GM23248 (cell line): ENCODE measurements at regions not wholly inside any gene's neighbourhood (a gene's known extent, or its start where the extent isn't known, plus 50 kb on each side); places are given as distances from the start of the nearest gene placed in this dataset.
"Not testable (repeated sequence)": the region's sequence is repeated elsewhere in the genome, so short reads cannot be mapped to it uniquely, and the experiment has no call there.

Experiments used
- DNase-seq: peaks from one replicate; pipeline ENCODE4 v3.0.0-alpha.2; 2015
- H2AFZ ChIP-seq: fragments of 200-600 bp; sonication (generic); 2 replicates; pipeline ENCODE4 v1.6.1; 2016; ENCODE audit warnings: antibody characterized with exemption
- H3F3A ChIP-seq: fragments of 200-600 bp; sonication (generic); 2 replicates; pipeline ENCODE4 v1.6.1; 2016; ENCODE audit warnings: mild to moderate bottlenecking, antibody characterized with exemption, mixed run types; ENCODE audit not compliant: insufficient read depth
- H3K27ac ChIP-seq: fragments of 200-600 bp; sonication (generic); 2 replicates; pipeline ENCODE4 v1.5.1; 2016; ENCODE audit warnings: mild to moderate bottlenecking
- H3K27me3 ChIP-seq: fragments of 200-600 bp; sonication (generic); replicated peaks from 2 replicates; pipeline ENCODE4 v1.6.1; 2016; ENCODE audit warnings: mild to moderate bottlenecking; ENCODE audit not compliant: insufficient read depth
- H3K36me3 ChIP-seq: fragments of 200-600 bp; sonication (generic); 2 replicates; pipeline ENCODE4 v1.6.1; 2016; ENCODE audit warnings: low read depth, mild to moderate bottlenecking
- H3K4me1 ChIP-seq: fragments of 200-600 bp; sonication (generic); 2 replicates; pipeline ENCODE4 v1.6.1; 2016; ENCODE audit warnings: mild to moderate bottlenecking; ENCODE audit not compliant: insufficient read depth
- H3K4me2 ChIP-seq: fragments of 200-600 bp; sonication (generic); one replicate; pipeline ENCODE4 v1.6.1; 2016; ENCODE audit warnings: mild to moderate bottlenecking; ENCODE audit not compliant: unreplicated experiment
- H3K4me3 ChIP-seq: fragments of 200-600 bp; sonication (generic); 2 replicates; pipeline ENCODE4 v1.5.1; 2016; ENCODE audit warnings: mild to moderate bottlenecking
- H3K79me2 ChIP-seq: fragments of 200-600 bp; sonication (generic); 2 replicates; pipeline ENCODE4 v1.6.1; 2016; ENCODE audit warnings: mild to moderate bottlenecking; ENCODE audit not compliant: insufficient read depth
- H3K9ac ChIP-seq: fragments of 200-600 bp; sonication (generic); 2 replicates; pipeline ENCODE4 v1.6.1; 2016; ENCODE audit warnings: mild to moderate bottlenecking
- H3K9me2 ChIP-seq: fragments of 200-600 bp; sonication (generic); 2 replicates; pipeline ENCODE4 v1.6.1; 2016; ENCODE audit warnings: mixed run types, mild to moderate bottlenecking, moderate library complexity; ENCODE audit not compliant: insufficient read depth
- H3K9me3 ChIP-seq: fragments of 200-600 bp; sonication (generic); one replicate; pipeline ENCODE4 v1.6.1; 2017; ENCODE audit warnings: low read depth
- H4K20me1 ChIP-seq: fragments of 200-600 bp; sonication (generic); 2 replicates; pipeline ENCODE4 v1.6.0; 2016; ENCODE audit not compliant: insufficient read depth
- EZH2 ChIP-seq: fragments of 200-600 bp; sonication (generic); IDR thresholded peaks from 2 replicates; pipeline ENCODE4 v1.6.1; 2018; ENCODE audit warnings: antibody characterized with exemption, mild to moderate bottlenecking; ENCODE audit not compliant: insufficient read depth, poor library complexity, severe bottlenecking
- EZH2phosphoT487 ChIP-seq: fragments of 200-600 bp; sonication (generic); IDR thresholded peaks from 2 replicates; pipeline ENCODE4 v1.6.1; 2018; ENCODE audit warnings: antibody characterized with exemption, moderate library complexity, mild to moderate bottlenecking, low read depth; ENCODE audit not compliant: insufficient read depth
- WGBS, 2 experiments: methylation state at CpG; one replicate each; pipeline ENCODE4 v1.1.6; 2015 to 2017; ENCODE audit warnings: low lambda C conversion rate in 2 of 2, low coverage in 1 of 2; ENCODE audit errors: missing lambda C conversion rate in 2 of 2; 5-methylcytosine and 5-hydroxymethylcytosine counted together
- in situ Hi-C: fragments of 300-500 bp; cut with MboI; formaldehyde crosslinking; loops from 2 replicates; pipeline ENCODE4 v1.15.0; 2020

DNA sequence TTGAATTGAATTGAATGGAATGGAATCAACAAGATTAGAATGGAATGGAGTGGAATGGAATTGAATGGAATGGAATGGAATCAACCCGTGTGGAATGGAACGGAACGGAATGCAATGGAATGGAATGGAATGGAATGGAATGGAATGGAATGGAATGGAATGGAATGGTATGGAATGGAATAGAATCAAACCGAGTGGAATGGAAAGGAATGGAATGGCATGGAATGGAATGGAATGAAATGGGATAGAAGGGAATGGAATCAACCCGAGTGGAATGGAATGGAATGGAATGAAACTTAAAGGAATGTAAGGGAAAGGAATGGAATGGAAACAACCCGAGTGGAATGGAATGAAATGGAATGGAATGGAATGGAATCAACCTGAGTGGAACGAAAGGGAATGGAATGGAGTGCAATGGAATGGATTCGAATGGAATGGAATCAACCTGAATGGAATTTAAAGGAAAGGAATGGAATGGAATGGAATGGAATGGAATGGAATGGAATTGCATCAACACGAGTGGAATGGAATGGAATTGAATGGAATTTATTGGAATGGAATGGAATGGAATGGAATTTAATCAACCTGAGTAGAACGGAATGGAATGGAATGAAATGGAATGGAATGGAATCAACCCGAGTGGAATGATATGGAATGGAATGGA, 1146.6 kb downstream of the RPIA start:
- Histone ChIP-seq H2AFZ (no peak overlapping the region), H3K4me1 (no peaks in the 10 kb centered on the region), H3K9ac (no peak overlapping the region), H3K4me3 (no peak overlapping the region), H3K4me2 (no peak overlapping the region), H4K20me1 (no peaks in the 10 kb centered on the region), H3K9me2 (no peaks in the 10 kb centered on the region; the same call in 1 of the 2 replicates), H3K27ac (no peak overlapping the region), H3K27me3 (no peaks in the 10 kb centered on the region), H3F3A (no peaks in the 10 kb centered on the region), H3K79me2 (no peaks in the 10 kb centered on the region), H3K9me3 (no peaks in the 10 kb centered on the region), H3K36me3 (no peaks in the 10 kb centered on the region)
- 18 to 19% methylated on average over 11 of the region's 11 CpGs for WGBS, 2 experiments
- in situ Hi-C loops = no loop called here
- DNase-seq = no peak
- no peak for TF ChIP-seq EZH2
- TF ChIP-seq EZH2phosphoT487 = no peak

DNA sequence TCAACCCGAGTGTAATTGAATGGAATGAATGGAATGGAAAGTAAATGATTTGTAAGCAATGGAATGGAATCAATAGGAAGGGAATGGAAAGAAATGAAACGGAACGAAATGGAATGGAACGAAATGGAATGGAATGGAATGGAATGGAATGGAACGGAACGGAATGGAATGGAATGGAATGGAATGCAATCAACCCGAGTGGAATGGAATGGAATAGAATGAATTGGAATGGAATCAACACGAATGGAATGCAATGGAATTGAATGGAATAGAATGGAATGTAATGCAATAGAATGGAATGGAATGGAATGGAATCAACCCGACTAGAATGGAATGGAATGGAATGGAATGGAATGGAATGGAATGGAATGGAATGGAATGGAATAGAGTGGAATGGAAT, 1148.7 kb downstream of the RPIA start:
- DNase-seq, H3F3A ChIP-seq, H3K36me3 ChIP-seq, H4K20me1 ChIP-seq, H2AFZ ChIP-seq, H3K9me2 ChIP-seq, H3K9ac ChIP-seq, H3K79me2 ChIP-seq, H3K27ac ChIP-seq, H3K27me3 ChIP-seq, H3K4me2 ChIP-seq, H3K4me3 ChIP-seq, in situ Hi-C loops, H3K4me1 ChIP-seq, H3K9me3 ChIP-seq: not testable (repeated sequence)
- 24 to 28% methylated on average over 9 of the region's 9 CpGs for WGBS, 2 experiments

DNA sequence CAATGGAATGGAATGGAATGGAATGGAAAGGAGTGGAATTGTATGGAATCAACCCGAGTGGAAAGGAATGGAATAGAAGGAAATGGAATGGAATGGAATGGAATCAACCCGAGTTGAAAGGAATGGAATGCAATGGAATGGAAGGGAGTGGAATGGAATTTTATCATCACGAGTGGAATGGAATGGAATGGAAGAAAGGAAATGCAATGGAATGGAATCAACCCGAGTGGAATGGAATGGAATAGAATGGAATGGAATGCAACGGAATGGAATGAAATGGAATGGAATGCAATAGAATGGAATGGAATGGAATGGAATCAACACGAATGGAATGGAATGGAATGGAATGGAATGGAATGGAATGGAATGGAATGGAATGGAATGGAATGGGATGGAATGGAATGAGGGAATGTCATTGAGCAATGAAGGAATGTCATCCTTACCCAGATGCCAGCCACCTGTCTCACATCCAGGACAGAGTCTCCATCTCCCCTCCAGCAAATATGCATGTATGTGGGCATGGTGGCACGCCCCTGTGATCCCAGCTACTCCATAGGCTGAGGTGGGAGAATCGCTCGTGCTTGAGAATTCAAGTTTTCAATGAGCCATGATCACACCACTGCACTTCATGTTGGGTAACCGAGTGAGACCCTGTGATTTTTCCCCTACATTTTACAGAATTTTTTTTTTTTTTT, 1149.5 kb downstream of the RPIA start:
- H3K9me3 ChIP-seq, H3K4me1 ChIP-seq, H3F3A ChIP-seq, H3K27ac ChIP-seq, in situ Hi-C loops, DNase-seq, H3K27me3 ChIP-seq, H4K20me1 ChIP-seq, H3K9me2 ChIP-seq, H3K36me3 ChIP-seq, H3K9ac ChIP-seq, H2AFZ ChIP-seq, H3K4me3 ChIP-seq, H3K4me2 ChIP-seq, H3K79me2 ChIP-seq: not testable (repeated sequence)
- WGBS, 2 experiments = 16 to 18% methylated on average over 10 of the region's 10 CpGs

DNA sequence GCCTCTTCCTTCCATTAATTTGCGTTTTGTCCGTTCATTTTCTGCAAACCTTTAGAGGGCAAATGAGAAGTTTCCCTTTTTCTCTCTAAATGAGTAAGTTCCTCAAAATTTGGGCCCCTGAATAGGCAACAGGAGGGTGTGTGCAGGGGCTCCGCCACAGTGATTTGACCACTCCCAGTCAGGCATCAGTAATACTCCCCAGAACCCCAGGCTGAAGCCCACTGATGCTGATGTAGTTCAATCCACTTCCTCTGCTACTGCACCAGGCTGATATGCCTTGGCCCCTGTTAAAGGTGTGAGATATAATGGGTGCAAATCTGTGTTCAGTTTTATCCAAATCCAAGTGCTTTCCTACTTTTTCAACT, 1150.0 kb downstream of the RPIA start:
- Histone ChIP-seq H3K36me3 (no peaks in the 10 kb centered on the region), H3K9me2 (no peaks in the 10 kb centered on the region), H3K4me2 (no peak overlapping the region), H4K20me1 (no peaks in the 10 kb centered on the region), H3F3A (no peaks in the 10 kb centered on the region), H3K4me1 (no peaks in the 10 kb centered on the region), H3K9ac (no peak overlapping the region), H3K9me3 (no peaks in the 10 kb centered on the region), H3K27ac (no peak overlapping the region), H3K79me2 (no peaks in the 10 kb centered on the region), H2AFZ (no peak overlapping the region), H3K27me3 (no peaks in the 10 kb centered on the region), H3K4me3 (no peak overlapping the region)
- TF ChIP-seq EZH2 (no peak), EZH2phosphoT487 (no peak)
- DNase-seq = no peak
- WGBS, 2 experiments = 15 to 16% methylated on average over 3 of the region's 3 CpGs
- in situ Hi-C loops = no loop called here
